ENCODE measurements at regions not wholly inside any gene's neighbourhood (a gene's known extent, or its start where the extent isn't known, plus 50 kb on each side); places are given as distances from the start of the nearest gene placed in this dataset.

- TF ChIP-seq EZH2 (IDR thresholded peaks at IDR 0.05) (no peak), CTCF (IDR thresholded peaks at IDR 0.05) (no peak), EZH2phosphoT487 (IDR thresholded peaks at IDR 0.05) (no peak)
These were observed 79.6 kb upstream of the ACP3 start for GRCh38 chr3:132237652-132238032.
